ENCODE measurements at regions not wholly inside any gene's neighbourhood (a gene's known extent, or its start where the extent isn't known, plus 50 kb on each side); places are given as distances from the start of the nearest gene placed in this dataset.

DNA sequence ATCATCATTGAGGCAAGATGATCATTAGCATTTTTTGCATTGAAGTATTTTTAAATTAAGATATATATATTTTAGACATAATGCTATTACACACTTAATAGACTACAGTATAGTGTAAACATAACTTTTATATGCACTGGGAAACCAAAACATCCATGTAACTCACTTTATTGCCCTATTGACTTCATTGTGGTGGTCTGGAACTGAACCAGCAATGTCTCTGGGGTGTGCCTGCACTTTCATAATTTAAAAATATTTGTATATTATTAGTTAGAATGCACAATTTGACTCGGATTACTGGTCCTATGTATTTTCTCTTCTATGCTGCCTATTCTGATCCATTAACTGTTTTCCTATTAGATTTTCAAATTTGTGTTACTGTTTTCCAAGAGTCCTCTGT lies 109.1 kb upstream of the SPATA12 start:
- no peak for TF ChIP-seq CTCF (IDR thresholded peaks at IDR 0.05; ENCODE audit: low read length)
- no peak for TF ChIP-seq EZH2 (IDR thresholded peaks at IDR 0.05; ENCODE audit: borderline replicate concordance, low read length)
